Esophagus squamous epithelium (tissue), 5 donors: ENCODE measurements at regions not wholly inside any gene's neighbourhood (a gene's known extent, or its start where the extent isn't known, plus 50 kb on each side); places are given as distances from the start of the nearest gene placed in this dataset.

ENCODE experiments used
- DNase-seq: peaks from one replicate; lab custom pipeline; 2025; lab: John Stamatoyannopoulos, UW
- H3K27ac ChIP-seq, 4 donors: fragments of 200-600 bp; sonication (generic); one replicate each; pipeline ENCODE4 v1.5.1; 2016 to 2019; ENCODE audit warnings: mild to moderate bottlenecking in 1 of 4
- H3K27me3 ChIP-seq, 4 donors: fragments of 200-600 bp; sonication (generic); 1 replicate in 3 of 4; 2 replicates in 1 of 4; pipeline versions ENCODE4 v1.5.1 to v1.6.0; 2017 to 2021; ENCODE audit warnings: antibody characterized with exemption in 1 of 4
- H3K36me3 ChIP-seq, 3 donors: fragments of 200-600 bp; sonication (generic); one replicate each; pipeline ENCODE4 v1.5.1; 2016 to 2019
- H3K4me1 ChIP-seq, 3 donors: fragments of 200-600 bp; sonication (generic); one replicate each; pipeline ENCODE4 v1.5.1; 2017 to 2019
- H3K4me3 ChIP-seq, 4 donors: fragments of 200-600 bp; sonication (generic); 1 replicate in 3 of 4; 2 replicates in 1 of 4; pipeline ENCODE4 v1.5.1; 2016 to 2019; ENCODE audit warnings: mild to moderate bottlenecking in 2 of 4, moderate library complexity in 1 of 4
- H3K9me3 ChIP-seq, 3 donors: fragments of 200-600 bp; sonication (generic); one replicate each; pipeline ENCODE4 v1.5.1; 2016 to 2019
- POLR2A ChIP-seq, 4 donors: fragments of 450-650 bp; IDR thresholded peaks; one replicate each; pipeline ENCODE4 v1.6.1; 2017; ENCODE audit warnings: antibody characterized with exemption in 4 of 4, mild to moderate bottlenecking in 4 of 4, moderate library complexity in 3 of 4
- WGBS, 2 donors: methylation state at CpG; one replicate each; pipeline ENCODE4 v1.1.5; 2018; 5-methylcytosine and 5-hydroxymethylcytosine counted together
- intact Hi-C: fragments of 100-400 bp; cut with DNase I; formaldehyde crosslinking; loops from one replicate; pipeline ENCODE4 v1.15.0; 2022
- TF ChIP-seq, protein P1 (sequence below), 6 experiments: fragments of 450-650 bp in 4 of 6; fragments of 200-600 bp in 2 of 6; sonication (generic) in 2 of 6; IDR thresholded peaks; one replicate each; pipeline ENCODE4 v1.5.1; 2016 to 2019; ENCODE audit warnings: antibody characterized with exemption in 6 of 6, mild to moderate bottlenecking in 4 of 6, moderate library complexity in 4 of 6
- donor health status: DM: yes; HTN: yes; CAD: no.

- no peaks in the 10 kb centered on the region for H3K36me3 ChIP-seq
- no peak overlapping the region for H3K27ac ChIP-seq
- WGBS, 2 donors = 90 to 96% methylated on average over 18 of the region's 18 CpGs
- intact Hi-C loops = no loop called here
- peaks cover 0 to 26% (median 6%) of the 10 kb centered on the region in 3 donors for H3K4me1 ChIP-seq
- no peak for TF ChIP-seq POLR2A (IDR thresholded peaks at IDR 0.05)
- TF ChIP-seq, protein P1, sequence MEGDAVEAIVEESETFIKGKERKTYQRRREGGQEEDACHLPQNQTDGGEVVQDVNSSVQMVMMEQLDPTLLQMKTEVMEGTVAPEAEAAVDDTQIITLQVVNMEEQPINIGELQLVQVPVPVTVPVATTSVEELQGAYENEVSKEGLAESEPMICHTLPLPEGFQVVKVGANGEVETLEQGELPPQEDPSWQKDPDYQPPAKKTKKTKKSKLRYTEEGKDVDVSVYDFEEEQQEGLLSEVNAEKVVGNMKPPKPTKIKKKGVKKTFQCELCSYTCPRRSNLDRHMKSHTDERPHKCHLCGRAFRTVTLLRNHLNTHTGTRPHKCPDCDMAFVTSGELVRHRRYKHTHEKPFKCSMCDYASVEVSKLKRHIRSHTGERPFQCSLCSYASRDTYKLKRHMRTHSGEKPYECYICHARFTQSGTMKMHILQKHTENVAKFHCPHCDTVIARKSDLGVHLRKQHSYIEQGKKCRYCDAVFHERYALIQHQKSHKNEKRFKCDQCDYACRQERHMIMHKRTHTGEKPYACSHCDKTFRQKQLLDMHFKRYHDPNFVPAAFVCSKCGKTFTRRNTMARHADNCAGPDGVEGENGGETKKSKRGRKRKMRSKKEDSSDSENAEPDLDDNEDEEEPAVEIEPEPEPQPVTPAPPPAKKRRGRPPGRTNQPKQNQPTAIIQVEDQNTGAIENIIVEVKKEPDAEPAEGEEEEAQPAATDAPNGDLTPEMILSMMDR (IDR thresholded peaks at IDR 0.05) = no peak
- H3K4me3 ChIP-seq = no peak overlapping the region
- no peak for DNase-seq
- peaks cover 0 to 7% (median 0%) of the 10 kb centered on the region in 4 donors for H3K27me3 ChIP-seq
- H3K9me3 ChIP-seq = no peaks in the 10 kb centered on the region
Observed at GRCh38 chr13:30124131-30124768, 183.1 kb downstream of the KATNAL1 start.

- H3K27ac ChIP-seq = no peak overlapping the region
- intact Hi-C loops = no loop called here
- H3K36me3 ChIP-seq = no peaks in the 10 kb centered on the region
- H3K27me3 ChIP-seq = peaks cover 0 to 11% (median 0%) of the 10 kb centered on the region in 4 donors
- H3K9me3 ChIP-seq = no peaks in the 10 kb centered on the region
- no peak for DNase-seq
- H3K4me3 ChIP-seq = no peak overlapping the region
- peaks cover 0 to 30% (median 6%) of the 10 kb centered on the region in 3 donors for H3K4me1 ChIP-seq
- 93 to 99% methylated on average over 3 to 6 of the region's 8 CpGs for WGBS, 2 donors
- TF ChIP-seq, protein P1 (IDR thresholded peaks at IDR 0.05) = no peak
- TF ChIP-seq POLR2A (IDR thresholded peaks at IDR 0.05) = no peak
Observed at GRCh38 chr13:30123575-30123974, 183.8 kb downstream of the KATNAL1 start.

- Histone ChIP-seq H3K27me3 (peaks cover 0 to 11% (median 0%) of the 10 kb centered on the region in 4 donors), H3K36me3 (no peaks in the 10 kb centered on the region), H3K4me1 (peaks cover 0 to 26% (median 6%) of the 10 kb centered on the region in 3 donors), H3K27ac (no peak overlapping the region), H3K4me3 (no peak overlapping the region), H3K9me3 (no peaks in the 10 kb centered on the region)
- no peak for DNase-seq
- TF ChIP-seq POLR2A (IDR thresholded peaks at IDR 0.05) = no peak
- TF ChIP-seq, protein P1 (IDR thresholded peaks at IDR 0.05) = no peak
- intact Hi-C loops = no loop called here
Observed at GRCh38 chr13:30121666-30122065, 185.7 kb downstream of the KATNAL1 start.

DNA sequence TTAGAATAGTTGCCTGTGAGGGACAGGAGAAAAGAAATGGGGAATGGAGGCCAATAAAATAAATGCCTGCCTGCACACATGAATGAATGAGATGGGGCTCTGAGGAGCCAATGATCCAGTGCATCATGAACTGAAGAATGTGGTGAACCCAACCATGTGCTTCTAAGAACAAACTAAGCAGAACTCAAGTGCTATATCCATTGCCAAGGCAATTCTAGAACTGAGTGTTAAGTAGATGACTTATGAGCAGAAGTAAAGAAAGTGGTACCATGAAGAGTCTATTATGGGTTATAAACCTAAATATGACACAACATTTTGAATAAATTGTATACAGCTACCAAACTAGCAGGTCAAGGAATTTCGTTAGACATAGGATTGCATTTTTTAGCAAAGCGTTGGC lies 186.1 kb downstream of the KATNAL1 start:
- Histone ChIP-seq H3K4me3 (no peak overlapping the region), H3K36me3 (no peaks in the 10 kb centered on the region), H3K27me3 (peaks cover 0 to 11% (median 0%) of the 10 kb centered on the region in 4 donors), H3K9me3 (no peaks in the 10 kb centered on the region), H3K4me1 (peaks cover 0 to 22% (median 4%) of the 10 kb centered on the region in 3 donors), H3K27ac (no peak overlapping the region)
- DNase-seq = no peak
- intact Hi-C loops = no loop called here
- WGBS, 2 donors = 77 to 88% methylated on average over 2 of the region's 2 CpGs
- TF ChIP-seq, protein P1 (IDR thresholded peaks at IDR 0.05) = no peak
- no peak for TF ChIP-seq POLR2A (IDR thresholded peaks at IDR 0.05)

DNA sequence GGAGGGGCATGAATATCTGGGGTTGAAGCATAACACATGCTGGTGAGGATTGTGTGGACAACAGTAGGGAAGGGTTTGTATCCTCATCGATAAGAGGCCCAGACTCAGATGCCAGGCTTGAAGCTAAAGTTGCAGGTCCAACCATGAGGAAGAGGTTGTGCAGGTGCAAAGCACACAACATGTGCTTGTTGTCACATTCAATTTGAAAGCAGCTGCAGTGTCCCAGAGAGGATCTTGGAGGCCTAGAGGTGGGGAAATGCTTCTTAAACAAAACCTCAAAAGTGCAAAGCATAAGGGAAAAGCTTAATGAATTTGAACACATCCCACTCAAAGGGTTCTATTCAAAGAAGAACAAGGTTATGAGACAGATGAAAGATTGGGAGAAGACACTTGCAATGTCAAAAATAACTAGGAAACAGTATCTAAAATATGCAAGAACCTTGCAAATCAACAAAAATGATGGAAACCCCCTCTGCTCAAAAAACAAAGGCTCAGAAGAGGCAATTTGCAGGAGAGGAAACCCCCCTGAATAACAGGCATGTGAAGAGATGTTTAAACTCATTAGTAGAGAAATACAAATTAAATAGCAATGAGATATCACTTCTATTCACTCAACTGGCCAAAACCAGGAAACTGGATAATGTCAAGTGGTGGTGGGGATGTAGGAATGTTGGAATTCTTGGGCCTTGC lies 187.1 kb downstream of the KATNAL1 start:
- no peak for DNase-seq
- no peak for TF ChIP-seq POLR2A (IDR thresholded peaks at IDR 0.05)
- TF ChIP-seq, protein P1 (IDR thresholded peaks at IDR 0.05) = no peak
- peaks cover 0 to 20% (median 5%) of the 10 kb centered on the region in 3 donors for H3K4me1 ChIP-seq
- H3K27me3 ChIP-seq = peaks cover 0 to 11% (median 0%) of the 10 kb centered on the region in 4 donors
- 40 to 52% methylated on average over 1 of the region's 1 CpG for WGBS, 2 donors
- no peak overlapping the region for H3K27ac ChIP-seq
- H3K36me3 ChIP-seq = no peaks in the 10 kb centered on the region
- no peak overlapping the region for H3K4me3 ChIP-seq
- H3K9me3 ChIP-seq = no peaks in the 10 kb centered on the region
- intact Hi-C loops = no loop called here
